ENCODE measurements at regions not wholly inside any gene's neighbourhood (a gene's known extent, or its start where the extent isn't known, plus 50 kb on each side); places are given as distances from the start of the nearest gene placed in this dataset.
A peak's percentile ranks its signal among the peaks of the same experiment; 100 is the strongest.

DNA sequence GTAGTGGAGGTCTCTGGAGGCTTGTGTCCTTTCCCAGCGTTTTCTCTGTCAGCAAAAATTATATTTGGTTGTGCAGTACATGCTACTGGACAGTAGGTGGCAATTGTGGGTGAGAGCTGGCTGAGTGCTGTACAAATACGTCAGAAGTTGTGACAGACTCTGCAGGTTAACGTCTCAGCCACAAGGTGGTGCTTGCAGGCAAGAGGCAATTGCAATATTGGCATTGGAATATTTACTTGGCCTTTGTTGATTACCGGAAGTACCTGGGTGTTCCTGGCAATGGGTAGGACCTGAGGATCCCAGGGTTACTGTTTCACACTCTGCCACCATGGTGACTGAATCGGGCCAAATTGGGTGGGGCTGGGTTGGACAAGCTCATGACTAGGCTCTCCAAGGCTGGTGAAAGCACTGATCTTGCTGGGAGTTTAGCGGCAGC, 333.9 kb upstream of the LMO3 start:
- in situ Hi-C loops (cut with MboI; ENCODE audit: low pct_unique_long_range_greater_than_20kb, low sequenced_read_pairs), result no loop called here
- peak; percentile 86 for DNase-seq

DNA sequence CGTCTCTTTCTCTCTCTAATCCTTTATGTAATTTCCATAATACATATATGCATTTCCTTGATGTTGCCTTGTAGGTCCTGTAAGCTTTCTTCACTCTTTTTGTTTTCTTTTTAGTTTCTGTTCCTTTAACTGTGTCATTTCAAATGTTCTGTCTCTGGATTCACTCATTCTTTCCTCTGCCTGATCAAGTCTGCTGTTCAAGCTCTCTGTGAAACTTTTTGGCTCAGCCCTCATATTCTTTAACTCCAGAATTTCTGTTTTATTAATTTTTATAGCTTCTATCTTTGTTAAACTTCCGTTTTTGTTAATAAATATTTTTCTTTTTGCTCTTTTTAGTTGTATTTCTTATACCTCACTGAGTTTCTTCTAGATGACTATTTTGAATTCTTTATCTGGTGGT, 321.3 kb upstream of the LMO3 start:
- DNase-seq, result no peak
- in situ Hi-C loops (cut with MboI; ENCODE audit: low pct_unique_long_range_greater_than_20kb, low sequenced_read_pairs), result no loop called here

DNA sequence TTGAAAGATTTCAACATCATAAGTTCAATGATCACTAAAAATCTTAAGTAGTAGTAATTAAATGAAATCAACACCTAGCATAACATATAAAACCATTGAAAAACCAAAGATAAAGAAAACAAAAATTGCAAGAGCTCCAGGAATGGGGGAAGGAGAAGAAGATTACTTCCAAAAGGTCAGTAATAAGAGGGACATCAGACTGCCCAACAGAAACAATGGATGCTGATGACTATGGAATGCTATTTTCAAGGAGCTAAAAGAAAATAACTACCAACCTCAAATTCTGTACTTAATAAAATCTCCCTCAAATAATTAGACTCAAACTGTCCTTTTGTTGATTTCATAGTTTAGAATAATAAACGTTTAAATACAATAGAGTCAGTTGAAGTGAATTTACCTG, 314.5 kb upstream of the LMO3 start:
- no peak for DNase-seq
- in situ Hi-C loops (cut with MboI; ENCODE audit: low pct_unique_long_range_greater_than_20kb, low sequenced_read_pairs), result no loop called here

DNA sequence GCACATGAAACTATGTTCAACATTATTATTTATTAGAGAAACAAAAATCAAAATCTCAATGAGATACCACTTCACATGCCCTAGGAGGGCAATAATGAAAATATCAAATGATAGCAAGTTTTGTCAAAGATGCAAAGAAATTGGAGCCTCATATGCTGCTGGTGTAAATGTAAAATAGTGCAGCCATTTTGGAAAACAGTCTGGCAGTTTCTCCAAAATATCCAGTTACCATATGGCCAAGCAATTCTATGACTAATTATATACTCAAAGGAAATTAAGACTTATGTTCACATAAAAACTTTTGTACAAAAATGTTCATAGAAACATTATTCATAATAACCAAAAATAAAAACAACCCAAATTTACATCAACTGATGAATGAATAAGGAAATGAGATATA, 313.6 kb upstream of the LMO3 start:
- no peak for DNase-seq
- in situ Hi-C loops (cut with MboI; ENCODE audit: low pct_unique_long_range_greater_than_20kb, low sequenced_read_pairs), result no loop called here

DNA sequence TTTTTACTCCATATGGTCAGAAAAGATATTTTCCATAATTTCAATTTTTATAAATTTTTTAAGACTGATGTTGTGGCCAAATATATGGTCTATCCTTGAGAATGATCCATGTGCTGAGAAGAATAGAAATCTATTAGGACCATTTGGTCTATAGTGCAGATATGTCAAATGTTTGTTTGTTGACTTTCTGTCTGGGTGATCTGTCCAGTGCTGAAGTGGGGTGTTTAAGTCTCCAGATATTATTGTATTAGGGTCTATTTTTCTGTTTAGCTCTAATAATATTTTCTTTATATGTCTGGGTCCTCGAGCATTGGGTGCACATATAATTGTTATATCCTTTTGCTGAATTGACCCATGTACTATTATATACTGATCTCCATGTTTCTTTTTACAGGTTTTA, 308.9 kb upstream of the LMO3 start:
- in situ Hi-C loops (cut with MboI; ENCODE audit: low pct_unique_long_range_greater_than_20kb, low sequenced_read_pairs), result no loop called here
- DNase-seq, result no peak

DNA sequence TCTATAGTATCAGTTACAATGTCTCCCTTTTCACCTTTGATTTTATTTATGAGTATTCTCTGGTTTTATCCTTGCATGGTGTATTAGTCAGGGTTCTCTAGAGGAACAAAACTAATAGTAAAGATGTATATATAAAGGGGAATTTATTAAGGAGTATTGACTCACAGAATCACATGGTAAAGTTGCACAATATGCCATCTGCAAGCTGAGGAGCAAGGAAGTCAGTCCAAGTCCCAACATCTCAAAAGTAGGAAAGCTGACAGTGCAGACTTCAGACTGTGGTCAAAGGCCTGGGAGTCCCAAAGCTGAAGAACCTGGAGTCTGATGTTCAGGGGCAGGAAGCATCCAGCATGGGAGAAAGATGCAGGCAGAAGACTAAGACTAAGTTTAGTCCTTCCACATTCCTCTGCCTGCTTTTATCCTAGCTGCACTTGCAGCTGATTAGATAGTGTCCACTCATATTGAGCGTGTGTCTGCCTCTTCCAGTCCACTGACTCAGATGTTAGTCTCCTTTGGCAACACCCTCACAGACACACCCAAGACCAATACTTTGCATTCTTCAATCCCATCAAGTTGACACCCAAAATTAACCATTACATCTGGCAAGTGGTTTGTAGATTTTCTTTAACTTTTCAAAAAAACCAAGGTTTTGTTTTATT, 308.0 kb upstream of the LMO3 start:
- no peak for DNase-seq
- in situ Hi-C loops (cut with MboI; ENCODE audit: low pct_unique_long_range_greater_than_20kb, low sequenced_read_pairs), result no loop called here

DNA sequence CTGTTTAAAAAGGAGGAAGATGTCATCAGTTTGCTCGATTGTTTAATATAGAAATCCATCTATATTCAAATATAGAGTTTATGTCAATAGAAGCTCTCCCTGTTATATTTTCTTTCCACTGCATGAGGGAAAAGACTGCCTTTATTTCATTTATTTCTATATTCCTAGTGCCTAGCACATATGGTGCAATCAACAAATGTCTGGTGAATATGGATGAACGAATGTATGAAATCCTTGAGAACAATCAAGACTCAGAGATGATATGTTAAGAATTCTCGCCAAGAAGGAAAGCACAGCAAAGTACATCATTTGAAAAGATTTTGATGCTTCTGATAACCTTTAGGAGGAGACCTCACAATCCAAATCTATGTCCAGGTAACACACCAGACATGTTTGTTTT, 296.0 kb upstream of the LMO3 start:
- in situ Hi-C loops (cut with MboI; ENCODE audit: low pct_unique_long_range_greater_than_20kb, low sequenced_read_pairs), result no loop called here

DNA sequence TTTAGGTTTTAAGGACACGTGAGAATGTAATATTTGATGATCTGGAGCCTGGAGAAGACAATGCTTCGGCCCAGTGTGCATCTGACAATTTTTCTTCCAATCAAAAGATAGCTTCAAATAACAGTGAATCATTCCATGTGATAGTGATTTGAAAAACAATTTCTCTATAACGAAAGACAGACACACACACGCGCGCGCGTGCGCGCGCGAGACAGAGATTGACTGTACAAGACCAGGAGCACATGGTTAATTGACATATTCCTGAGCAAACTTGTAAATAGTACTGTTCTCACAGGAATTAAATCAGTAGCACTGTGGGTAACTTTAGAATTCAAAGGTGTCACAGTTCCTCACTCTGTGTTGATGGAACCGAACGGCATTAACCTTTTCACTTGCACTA, 287.5 kb upstream of the LMO3 start:
- DNase-seq, result no peak
- in situ Hi-C loops (cut with MboI; ENCODE audit: low pct_unique_long_range_greater_than_20kb, low sequenced_read_pairs), result no loop called here

More for the DNA sequence above, 296.0 kb upstream of the LMO3 start:
- DNase-seq, result no peak

DNA sequence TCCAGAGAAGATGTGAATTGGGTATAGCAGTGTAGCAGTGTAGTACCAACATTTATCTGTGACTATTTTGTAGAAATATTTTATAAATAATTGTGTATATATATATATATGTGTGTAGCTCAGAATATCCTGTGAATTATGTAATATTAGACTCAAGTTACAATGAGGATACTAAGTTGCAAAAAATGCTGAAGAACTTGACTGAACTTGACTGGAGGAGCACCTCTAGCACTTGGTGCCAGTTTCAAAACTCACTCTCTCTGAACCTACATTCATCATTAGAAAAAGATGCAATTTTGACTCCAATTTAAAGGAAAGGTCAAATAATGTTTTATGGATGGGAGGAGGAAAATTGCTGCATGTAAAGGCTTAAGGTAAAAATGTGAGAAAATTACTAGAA, 285.7 kb upstream of the LMO3 start:
- in situ Hi-C loops (cut with MboI; ENCODE audit: low pct_unique_long_range_greater_than_20kb, low sequenced_read_pairs), result no loop called here
- DNase-seq, result no peak

DNA sequence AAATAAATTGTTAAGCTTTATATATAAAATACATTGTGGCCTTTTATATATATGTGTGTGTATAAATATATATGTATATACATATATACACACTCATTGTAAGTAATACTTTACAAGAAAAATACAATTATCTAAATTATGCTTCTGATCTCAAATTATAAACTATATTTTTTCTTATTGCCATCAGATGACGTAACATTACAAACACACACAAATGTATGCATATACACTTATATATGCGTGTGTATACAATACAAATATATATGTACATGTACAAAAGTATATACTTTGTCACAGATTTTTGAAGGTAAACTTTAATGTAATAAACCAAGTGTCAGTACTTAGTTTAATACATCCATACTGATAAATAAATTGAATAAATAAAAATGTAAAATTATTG, 278.9 kb upstream of the LMO3 start:
- no peak for DNase-seq
- in situ Hi-C loops (cut with MboI; ENCODE audit: low pct_unique_long_range_greater_than_20kb, low sequenced_read_pairs), result no loop called here

DNA sequence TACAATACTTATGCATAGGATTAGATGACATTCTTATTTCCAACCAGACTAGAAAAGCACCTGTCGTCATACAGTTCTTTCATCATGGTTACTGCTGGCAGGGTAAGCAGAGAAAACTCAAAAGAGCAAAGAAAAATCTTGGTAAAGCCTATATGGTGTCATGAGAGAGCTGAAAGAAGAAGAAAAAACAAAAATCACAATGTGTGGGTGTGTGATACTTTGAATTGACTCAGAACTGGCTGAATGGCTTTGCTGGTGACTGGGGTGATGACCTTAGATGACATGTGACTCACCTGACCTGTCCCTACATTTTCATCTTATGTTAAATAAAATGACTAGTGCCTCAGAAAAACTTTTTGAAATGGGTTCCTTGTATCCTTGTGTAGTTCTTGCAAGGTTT, 278.1 kb upstream of the LMO3 start:
- no peak for DNase-seq
- in situ Hi-C loops (cut with MboI; ENCODE audit: low pct_unique_long_range_greater_than_20kb, low sequenced_read_pairs), result no loop called here

DNA sequence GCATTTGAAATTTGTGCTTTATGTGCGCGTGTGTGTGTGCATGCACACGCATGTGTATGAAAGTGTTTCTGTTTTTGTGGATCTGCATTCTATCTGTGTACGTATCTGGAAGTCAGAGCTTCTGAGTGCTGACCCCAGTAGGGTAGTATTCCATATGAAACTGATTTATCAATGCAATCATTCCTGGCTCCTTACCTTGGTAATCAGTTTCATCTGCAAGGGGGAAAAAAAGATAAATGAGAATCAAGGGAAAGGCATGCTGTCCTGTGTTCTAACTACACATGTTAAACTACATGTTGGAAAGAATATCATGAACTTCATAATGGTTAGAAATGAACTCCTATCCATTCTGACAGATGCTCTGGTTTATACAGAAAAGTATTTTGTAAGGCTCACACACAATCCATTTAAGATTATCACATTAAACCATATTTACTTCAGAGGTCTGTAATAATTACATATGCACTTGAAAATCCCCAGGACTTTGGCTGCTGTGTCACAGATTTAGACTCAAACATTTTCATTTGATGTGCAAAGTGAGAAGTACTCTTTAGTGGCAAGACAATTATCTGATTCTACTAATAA, 276.1 kb upstream of the LMO3 start:
- in situ Hi-C loops (cut with MboI; ENCODE audit: low pct_unique_long_range_greater_than_20kb, low sequenced_read_pairs), result no loop called here
- no peak for DNase-seq

DNA sequence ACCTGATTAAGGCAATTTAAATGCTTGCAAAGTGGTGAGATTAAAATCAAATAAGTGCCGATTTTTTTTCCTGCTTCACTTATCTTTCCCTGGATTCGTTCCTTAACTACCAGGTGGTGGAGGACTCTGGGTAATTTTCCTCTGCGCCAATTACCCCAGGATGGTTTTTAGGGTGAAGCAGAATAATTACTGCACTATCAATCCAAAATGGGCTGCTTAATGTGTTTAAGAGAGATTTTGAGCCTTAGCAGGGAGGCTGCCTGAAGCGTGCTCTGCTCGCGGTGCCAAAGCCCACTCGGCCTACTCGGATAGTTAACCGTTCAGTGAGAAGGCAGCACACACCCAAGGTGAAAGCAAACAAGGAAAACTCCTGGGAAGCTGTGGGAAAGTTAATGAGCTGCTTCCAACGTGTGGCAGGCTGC, 274.9 kb upstream of the LMO3 start:
- in situ Hi-C loops (cut with MboI; ENCODE audit: low pct_unique_long_range_greater_than_20kb, low sequenced_read_pairs), result no loop called here
- DNase-seq, result no peak

DNA sequence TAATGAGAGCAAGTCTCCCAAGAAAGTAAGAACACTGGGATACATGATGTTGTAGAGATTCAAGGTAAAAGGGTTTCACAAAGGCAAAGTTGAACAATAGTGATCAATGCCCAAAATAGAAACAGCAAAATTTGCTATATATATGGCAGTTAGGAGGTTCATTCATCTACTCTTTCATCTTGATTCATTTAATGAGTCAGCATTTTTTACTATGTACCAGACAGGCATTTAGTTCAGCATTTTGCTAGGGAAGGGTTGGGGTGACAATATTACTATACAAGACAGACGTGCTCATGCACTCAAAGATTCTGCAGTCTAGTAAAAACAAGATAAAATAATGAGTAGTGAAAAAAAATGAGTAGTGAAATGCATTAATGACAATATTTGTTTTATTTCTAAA, 264.9 kb upstream of the LMO3 start:
- in situ Hi-C loops (cut with MboI; ENCODE audit: low pct_unique_long_range_greater_than_20kb, low sequenced_read_pairs), result no loop called here
- DNase-seq, result no peak

DNA sequence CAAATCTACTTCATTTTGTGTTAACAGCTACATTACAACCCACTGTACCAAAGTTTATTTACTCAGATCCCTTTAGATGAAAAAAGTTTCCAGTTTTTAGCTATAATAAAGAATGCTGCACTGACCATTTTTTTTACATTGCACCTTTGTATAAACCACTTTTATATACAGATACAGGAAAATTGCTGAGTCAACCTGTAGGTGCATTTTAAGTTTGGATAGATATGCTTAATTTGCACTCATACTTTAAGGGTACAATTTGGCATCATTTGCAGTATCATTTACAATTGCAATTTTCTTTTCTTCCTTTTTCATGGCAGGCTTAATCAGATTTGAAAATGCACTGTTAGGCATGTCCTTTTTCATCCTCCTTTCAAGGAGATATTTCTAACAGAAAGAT, 257.8 kb upstream of the LMO3 start:
- DNase-seq, result no peak
- in situ Hi-C loops (cut with MboI; ENCODE audit: low pct_unique_long_range_greater_than_20kb, low sequenced_read_pairs), result no loop called here

DNA sequence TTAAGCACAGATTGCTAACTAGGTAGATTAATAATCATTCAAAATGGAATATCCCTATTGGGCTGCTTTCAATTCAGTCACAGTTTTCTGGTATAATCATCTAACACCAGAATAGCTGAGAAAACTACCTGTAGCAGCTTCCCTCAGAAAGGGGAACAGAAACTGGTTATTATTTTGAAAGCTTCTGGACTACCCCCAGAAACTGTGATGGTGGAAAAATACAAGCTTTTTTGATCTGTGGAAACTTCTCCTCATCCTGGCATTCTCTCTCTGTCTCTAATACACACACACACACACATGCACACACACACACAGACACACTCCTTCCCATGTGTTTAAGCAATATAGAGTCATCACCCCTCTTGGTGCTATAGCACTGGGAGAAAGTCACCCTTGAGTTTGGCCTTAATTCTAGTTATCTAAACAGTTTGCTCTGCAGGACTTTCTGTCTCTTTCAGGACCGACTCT, 251.5 kb upstream of the LMO3 start:
- DNase-seq, result peak; percentile 53

DNA sequence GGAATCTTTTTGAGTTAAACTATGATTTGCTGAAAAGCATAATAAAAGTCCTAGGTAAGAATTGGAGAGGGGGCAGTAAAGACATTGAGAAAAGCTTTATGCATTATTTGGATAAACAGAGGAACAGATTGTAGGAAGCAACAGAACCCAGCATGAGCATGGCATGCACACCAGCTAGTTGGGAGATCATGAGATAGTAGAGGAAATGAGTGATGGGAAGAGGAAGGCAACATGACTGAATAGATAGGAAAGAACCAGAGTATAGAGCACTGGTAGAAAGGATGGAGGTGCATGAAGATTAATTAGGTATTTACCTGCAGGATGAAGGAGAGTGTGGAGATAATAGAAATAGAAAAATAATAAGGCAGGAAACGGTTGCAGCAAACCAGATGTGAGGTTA, 248.5 kb upstream of the LMO3 start:
- in situ Hi-C loops (cut with MboI; ENCODE audit: low pct_unique_long_range_greater_than_20kb, low sequenced_read_pairs), result no loop called here
- no peak for DNase-seq

More for the DNA sequence above, 251.5 kb upstream of the LMO3 start:
- in situ Hi-C loops (cut with MboI; ENCODE audit: low pct_unique_long_range_greater_than_20kb, low sequenced_read_pairs), result no loop called here

DNA sequence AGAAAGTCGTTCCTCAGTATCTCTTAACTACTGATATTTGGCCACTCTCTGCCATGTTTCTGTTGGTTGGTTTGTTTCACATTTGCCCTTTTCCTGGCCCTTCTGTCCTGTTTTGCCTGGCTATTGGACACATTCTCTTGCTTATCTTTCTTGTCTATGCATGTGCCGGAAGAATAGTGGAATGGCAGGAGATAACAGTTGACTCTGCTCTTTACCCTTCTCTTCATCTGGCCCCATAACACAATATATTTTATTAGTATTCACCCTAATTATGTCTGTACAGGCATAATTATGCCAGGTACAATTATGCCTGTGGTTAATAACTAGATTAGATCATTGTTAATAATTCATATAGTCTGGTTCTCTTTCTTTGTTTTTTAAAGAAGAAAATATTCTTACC, 243.5 kb upstream of the LMO3 start:
- in situ Hi-C loops (cut with MboI; ENCODE audit: low pct_unique_long_range_greater_than_20kb, low sequenced_read_pairs), result no loop called here
- DNase-seq, result no peak

DNA sequence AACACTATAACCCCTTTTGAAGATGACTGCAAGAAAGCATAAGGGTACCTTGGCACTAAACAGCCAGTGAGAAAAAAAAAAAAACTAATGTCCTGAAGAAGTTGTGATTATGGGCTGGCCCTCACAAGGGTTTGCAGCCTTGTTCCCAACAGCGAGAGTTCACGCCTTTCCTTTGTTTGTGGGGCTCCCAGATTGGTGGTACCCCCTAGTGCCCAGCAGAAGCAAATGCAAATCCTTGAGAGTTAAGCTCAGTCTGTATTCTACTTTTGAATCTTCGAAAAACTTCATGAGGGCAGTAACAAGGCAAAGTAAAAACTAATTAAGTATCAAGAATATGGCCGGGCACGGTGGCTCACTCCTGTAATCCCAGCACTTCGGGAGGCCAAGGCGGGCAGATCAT, 238.9 kb upstream of the LMO3 start:
- DNase-seq, result no peak
- in situ Hi-C loops (cut with MboI; ENCODE audit: low pct_unique_long_range_greater_than_20kb, low sequenced_read_pairs), result no loop called here

DNA sequence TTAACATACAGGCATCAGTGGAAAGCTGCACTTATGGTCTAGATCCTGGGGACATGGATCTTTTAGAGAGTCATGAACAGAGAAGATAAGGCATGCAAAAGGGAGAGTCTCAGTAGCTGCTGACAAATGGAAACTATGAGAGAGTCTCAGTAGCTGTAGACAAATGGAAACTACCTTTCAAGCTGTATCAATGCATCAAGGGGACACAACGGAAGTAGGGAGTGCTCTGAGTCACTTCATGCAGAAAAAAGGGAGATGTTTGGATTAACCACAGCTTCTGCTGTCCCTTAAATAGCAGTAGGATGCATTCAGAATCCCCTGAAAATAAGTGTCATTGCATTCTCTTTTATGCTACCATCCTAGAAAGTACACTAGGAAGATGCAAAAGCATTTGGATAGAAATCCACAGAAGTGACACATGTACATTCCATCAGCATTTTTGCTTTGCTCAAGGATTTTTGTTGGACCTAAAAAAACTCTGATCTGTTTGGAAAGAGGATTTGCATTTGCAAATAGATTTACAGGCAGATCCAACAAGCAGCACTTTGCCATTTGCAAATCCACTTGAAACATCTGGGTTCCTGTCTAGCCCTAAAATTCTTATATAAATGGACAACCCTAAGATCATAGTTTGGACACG, 227.5 kb upstream of the LMO3 start:
- peak; percentile 40 for DNase-seq

DNA sequence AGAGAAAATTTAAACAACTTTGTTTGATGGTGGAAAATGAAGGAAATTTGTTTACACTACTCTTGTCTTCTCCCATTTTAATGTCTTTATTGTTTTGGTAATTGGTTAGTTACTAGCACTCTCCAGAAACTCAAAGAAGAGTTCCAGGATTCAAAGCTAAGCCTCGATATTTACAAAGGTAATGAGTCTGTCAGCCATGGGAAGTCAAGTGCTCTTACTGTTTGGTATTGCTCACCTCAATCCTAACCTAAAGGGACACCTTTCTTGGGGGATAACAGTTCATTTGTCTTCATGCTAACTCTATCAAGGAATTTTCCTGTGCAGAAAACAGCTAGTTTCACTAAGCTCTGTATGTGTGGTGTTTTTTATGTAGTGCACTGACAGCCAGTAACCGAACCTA, 222.9 kb upstream of the LMO3 start:
- no peak for DNase-seq
- in situ Hi-C loops (cut with MboI; ENCODE audit: low pct_unique_long_range_greater_than_20kb, low sequenced_read_pairs), result no loop called here

More for the DNA sequence above, 227.5 kb upstream of the LMO3 start:
- in situ Hi-C loops (cut with MboI; ENCODE audit: low pct_unique_long_range_greater_than_20kb, low sequenced_read_pairs), result no loop called here
